ENCODE measurements at regions not wholly inside any gene's neighbourhood (a gene's known extent, or its start where the extent isn't known, plus 50 kb on each side); places are given as distances from the start of the nearest gene placed in this dataset.

GRCh38 chr14:103195828-103196615 lies 72.8 kb downstream of the TNFAIP2 start:
- TF ChIP-seq CTCF (conservative IDR thresholded peaks at IDR 0.05 in 1 of 2, IDR thresholded peaks at IDR 0.05 in 1 of 2; ENCODE audit: extremely low read depth in 1 of 2, insufficient read depth in 1 of 2, low read depth in 1 of 2, low read length in 2 of 2) (no peak), EZH2 (IDR thresholded peaks at IDR 0.05; ENCODE audit: borderline replicate concordance, low read length) (no peak)
